Esophagus muscularis mucosa (tissue), 4 donors: ENCODE measurements at regions not wholly inside any gene's neighbourhood (a gene's known extent, or its start where the extent isn't known, plus 50 kb on each side); places are given as distances from the start of the nearest gene placed in this dataset.

Experiments
- DNase-seq: peaks from one replicate; pipeline ENCODE4 v3.0.0-alpha.2; 2017; ENCODE audit errors: extremely low spot score
- H3K27ac ChIP-seq, 4 donors: fragments of 200-600 bp; sonication (generic); replicated peaks in 1 of 4; 1 replicate in 3 of 4; 2 replicates in 1 of 4; pipeline ENCODE4 v1.5.1; 2016 to 2019; ENCODE audit warnings: mild to moderate bottlenecking in 1 of 4
- H3K27me3 ChIP-seq, 4 donors: fragments of 200-600 bp; sonication (generic); one replicate each; pipeline versions ENCODE4 v1.5.1 to v1.6.0; 2016 to 2019
- H3K36me3 ChIP-seq, 4 donors: fragments of 200-600 bp; sonication (generic); one replicate each; pipeline ENCODE4 v1.5.1; 2016 to 2019
- H3K4me1 ChIP-seq, 4 donors: fragments of 200-600 bp; sonication (generic); one replicate each; pipeline ENCODE4 v1.5.1; 2016 to 2019
- H3K4me3 ChIP-seq, 4 donors: fragments of 200-600 bp; sonication (generic); 1 replicate in 2 of 4; 2 replicates in 2 of 4; pipeline ENCODE4 v1.5.1; 2016 to 2019; ENCODE audit warnings: mild to moderate bottlenecking in 4 of 4, moderate library complexity in 1 of 4
- H3K9me3 ChIP-seq, 4 donors: fragments of 200-600 bp; sonication (generic); 1 replicate in 3 of 4; 2 replicates in 1 of 4; pipeline ENCODE4 v1.5.1; 2016 to 2019
- CTCF ChIP-seq, 3 experiments: fragments of 200-600 bp in 2 of 3; fragments of 450-650 bp in 1 of 3; sonication (generic) in 2 of 3; IDR thresholded peaks; one replicate each; pipeline ENCODE4 v1.5.1; 2017 to 2019; ENCODE audit warnings: antibody characterized with exemption in 3 of 3, mild to moderate bottlenecking in 2 of 3, moderate library complexity in 1 of 3
- EP300 ChIP-seq: sonication (generic); formaldehyde crosslinking; IDR thresholded peaks from one replicate; pipeline ENCODE4 v1.6.1; 2017; ENCODE audit warnings: antibody characterized with exemption
- POLR2A ChIP-seq: fragments of 450-650 bp; IDR thresholded peaks from one replicate; pipeline ENCODE4 v1.6.1; 2017; ENCODE audit warnings: antibody characterized with exemption, moderate library complexity, mild to moderate bottlenecking, low read depth
- POLR2AphosphoS5 ChIP-seq, 2 donors: sonication (generic); formaldehyde crosslinking; IDR thresholded peaks; one replicate each; pipeline ENCODE4 v1.6.1; 2017; ENCODE audit warnings: antibody characterized with exemption in 2 of 2
- WGBS: methylation state at CpG from one replicate; pipeline ENCODE4 v1.1.5; 2018; 5-methylcytosine and 5-hydroxymethylcytosine counted together
- intact Hi-C: fragments of 100-400 bp; cut with DNase I; formaldehyde crosslinking; loops from one replicate; pipeline ENCODE4 v1.15.1; 2023

- no peak for DNase-seq
- Histone ChIP-seq H3K27ac (no peak overlapping the region), H3K4me3 (no peak overlapping the region), H3K9me3 (no peaks in the 10 kb centered on the region), H3K36me3 (no peaks in the 10 kb centered on the region), H3K27me3 (no peaks in the 10 kb centered on the region), H3K4me1 (no peaks in the 10 kb centered on the region)
- 90% methylated on average over 1 of the region's 1 CpG for WGBS
- intact Hi-C loops: no loop called here
- TF ChIP-seq POLR2A: no peak
- no peak for TF ChIP-seq EP300
- TF ChIP-seq POLR2AphosphoS5 (IDR thresholded peaks at IDR 0.05): no peak
- no peak for TF ChIP-seq CTCF (IDR thresholded peaks at IDR 0.05)
Measured at GRCh38 chr2:147173189-147173581, 671.6 kb upstream of the ACVR2A start.

GRCh38 chr2:147172493-147173188 is 672.2 kb upstream of the ACVR2A start:
- WGBS: 87% methylated on average over 9 of the region's 9 CpGs
- H3K9me3 ChIP-seq: no peaks in the 10 kb centered on the region
- TF ChIP-seq POLR2AphosphoS5 (IDR thresholded peaks at IDR 0.05) (no peak), CTCF (IDR thresholded peaks at IDR 0.05) (no peak), POLR2A (no peak), EP300 (no peak)
- H3K27me3 ChIP-seq: no peaks in the 10 kb centered on the region
- no peak overlapping the region for H3K4me3 ChIP-seq
- intact Hi-C loops: no loop called here
- H3K4me1 ChIP-seq: no peaks in the 10 kb centered on the region
- no peaks in the 10 kb centered on the region for H3K36me3 ChIP-seq
- no peak overlapping the region for H3K27ac ChIP-seq
- no peak for DNase-seq

- Histone ChIP-seq H3K4me1 (no peaks in the 10 kb centered on the region), H3K4me3 (no peak overlapping the region), H3K27me3 (no peaks in the 10 kb centered on the region), H3K36me3 (no peaks in the 10 kb centered on the region), H3K9me3 (no peaks in the 10 kb centered on the region), H3K27ac (no peak overlapping the region)
- no peak for DNase-seq
- 61% methylated on average over 3 of the region's 3 CpGs for WGBS
- intact Hi-C loops: no loop called here
- TF ChIP-seq POLR2A (no peak), CTCF (IDR thresholded peaks at IDR 0.05) (no peak), EP300 (no peak), POLR2AphosphoS5 (IDR thresholded peaks at IDR 0.05) (no peak)
Measured at GRCh38 chr2:147171941-147172340, 672.9 kb upstream of the ACVR2A start.

GRCh38 chr2:147170932-147171331 is 673.9 kb upstream of the ACVR2A start:
- no peak overlapping the region for H3K4me3 ChIP-seq
- no peaks in the 10 kb centered on the region for H3K36me3 ChIP-seq
- 94% methylated on average over 1 of the region's 1 CpG for whole genome bisulfite sequencing
- TF ChIP-seq POLR2A (no peak), CTCF (IDR thresholded peaks at IDR 0.05) (no peak), EP300 (no peak), POLR2AphosphoS5 (IDR thresholded peaks at IDR 0.05) (no peak)
- no peak overlapping the region for H3K27ac ChIP-seq
- intact Hi-C loops: no loop called here
- no peaks in the 10 kb centered on the region for H3K9me3 ChIP-seq
- no peak for DNase-seq
- H3K27me3 ChIP-seq: no peaks in the 10 kb centered on the region
- H3K4me1 ChIP-seq: no peaks in the 10 kb centered on the region
